CD4-positive, alpha-beta T cell treated with Interleukin-15 for 4 hours (primary cell): ENCODE measurements at regions not wholly inside any gene's neighbourhood (a gene's known extent, or its start where the extent isn't known, plus 50 kb on each side); places are given as distances from the start of the nearest gene placed in this dataset.

ENCODE experiments used
- DNase-seq: peaks from one replicate; pipeline ENCODE4 v3.0.0-alpha.2; 2020; ENCODE audit warnings: low spot score

GRCh38 chr20:10954137-10954840 is 280.5 kb upstream of the JAG1 start:
- no peak for DNase-seq

GRCh38 chr20:10954908-10955580 is 281.2 kb upstream of the JAG1 start:
- no peak for DNase-seq

- no peak for DNase-seq
These were observed 284.5 kb upstream of the JAG1 start for GRCh38 chr20:10958279-10958678.

DNA sequence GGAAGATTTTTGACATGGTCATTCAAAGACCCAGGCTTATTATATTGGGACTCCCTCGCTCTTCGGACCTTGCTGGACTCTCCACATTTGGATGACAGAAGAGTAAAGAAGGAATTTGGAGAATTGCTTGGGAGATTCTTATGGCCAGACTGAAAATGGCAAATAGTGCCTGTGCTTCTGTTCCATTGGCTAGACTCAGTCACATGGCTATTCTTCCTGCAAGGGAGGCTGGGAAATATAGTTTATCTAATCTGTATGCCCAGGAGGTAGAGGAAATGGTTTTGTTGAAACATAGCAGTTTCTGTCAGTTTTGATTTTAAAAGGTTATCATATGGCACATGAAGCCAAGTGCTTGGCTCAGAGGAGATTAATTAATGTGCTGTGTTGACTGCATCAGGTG is 286.6 kb upstream of the JAG1 start:
- DNase-seq, result no peak

- DNase-seq, result no peak
These were observed 288.0 kb upstream of the JAG1 start for GRCh38 chr20:10961651-10962288.

DNA sequence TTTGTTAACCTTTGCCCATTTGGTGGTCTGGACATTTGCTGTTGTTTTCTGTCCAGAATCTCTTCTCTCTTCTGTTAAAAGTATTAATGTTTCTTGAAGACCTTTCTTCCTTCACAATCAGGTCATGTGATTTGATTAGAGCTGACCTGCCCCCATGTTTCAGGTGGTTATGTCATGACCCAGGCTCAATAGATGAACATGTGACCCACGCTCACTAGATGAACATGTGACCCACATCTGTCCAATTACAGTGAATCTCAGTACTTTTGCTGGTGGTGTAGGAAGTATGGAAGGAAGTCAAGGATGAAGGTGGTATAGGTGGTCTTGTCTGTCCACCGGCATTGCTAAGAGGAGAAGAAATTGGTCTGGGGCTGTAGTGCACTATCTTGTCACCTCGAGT is 289.1 kb upstream of the JAG1 start:
- DNase-seq, result no peak

- DNase-seq, result no peak
These were observed 290.0 kb upstream of the JAG1 start for GRCh38 chr20:10963717-10964266.

DNA sequence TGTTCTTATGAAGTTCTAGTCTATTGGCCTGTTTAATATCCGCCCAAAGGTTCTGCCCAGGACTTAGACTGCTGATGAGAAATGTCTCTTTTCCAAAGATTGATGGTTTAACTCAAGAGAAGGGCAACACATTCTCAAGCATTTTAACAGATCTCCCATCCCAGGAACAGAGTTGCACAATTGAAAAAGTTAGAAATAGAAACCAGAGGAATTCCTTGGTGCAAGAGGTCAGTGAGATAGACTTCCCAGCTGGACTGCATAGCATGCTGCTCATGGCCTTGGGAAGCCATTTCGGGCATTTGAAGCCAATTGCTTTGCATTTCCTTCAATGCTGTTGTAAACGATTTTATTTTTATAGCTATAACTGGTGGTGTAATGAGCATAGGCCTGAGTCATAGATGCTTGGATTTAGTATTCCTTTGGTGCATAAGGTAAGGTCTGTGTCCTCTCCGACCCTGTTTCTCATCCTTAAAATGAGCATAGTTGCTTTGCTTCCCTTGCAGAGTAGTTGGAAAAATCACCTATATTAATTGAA is 292.2 kb upstream of the JAG1 start:
- no peak for DNase-seq

- no peak for DNase-seq
These were observed 296.3 kb upstream of the JAG1 start for GRCh38 chr20:10970109-10970508.

DNA sequence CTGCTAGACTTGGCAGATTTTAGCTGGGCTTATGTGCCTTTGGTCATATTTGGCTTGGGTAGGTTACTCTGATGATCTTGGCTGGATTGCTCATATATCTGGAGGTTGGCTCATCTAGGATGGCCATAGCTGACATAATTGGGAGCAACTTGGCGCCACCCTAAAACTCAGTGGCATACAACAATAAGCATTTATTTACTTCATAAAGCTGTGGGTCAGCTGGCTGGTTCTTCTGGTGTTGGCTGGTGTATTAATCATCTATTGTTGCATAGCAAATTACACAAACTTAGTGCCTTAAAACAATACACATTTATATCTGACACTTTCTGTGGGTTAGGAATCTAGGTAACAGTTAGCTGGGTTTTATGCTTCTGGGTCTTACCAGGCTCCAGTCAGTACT is 297.3 kb upstream of the JAG1 start:
- no peak for DNase-seq

- DNase-seq, result no peak
These were observed 298.5 kb upstream of the JAG1 start for GRCh38 chr20:10972219-10972860.

GRCh38 chr20:10976051-10976450 is 302.3 kb upstream of the JAG1 start:
- no peak for DNase-seq

GRCh38 chr20:10978019-10978702 is 304.4 kb upstream of the JAG1 start:
- DNase-seq, result no peak

GRCh38 chr20:10978713-10979112 is 304.9 kb upstream of the JAG1 start:
- no peak for DNase-seq

DNA sequence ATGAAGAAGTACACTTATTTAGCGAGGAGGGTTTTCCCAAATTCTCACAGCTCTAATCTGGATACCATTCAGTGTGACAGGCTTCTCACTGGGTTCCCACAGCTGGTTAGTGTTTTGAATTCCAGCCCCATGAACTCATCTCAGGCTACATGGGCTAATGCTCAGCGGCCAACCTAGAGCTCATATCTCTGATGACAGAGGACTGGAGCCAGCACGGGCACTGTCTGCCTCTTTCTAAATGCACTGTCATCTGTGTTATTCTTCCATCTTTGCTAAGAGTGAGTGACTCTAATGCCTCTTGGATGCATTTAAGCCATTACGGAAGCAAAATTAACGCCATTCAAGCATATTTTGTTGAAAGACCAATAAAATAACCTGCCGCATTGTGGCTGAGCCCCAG is 308.9 kb upstream of the JAG1 start:
- DNase-seq, result no peak

DNA sequence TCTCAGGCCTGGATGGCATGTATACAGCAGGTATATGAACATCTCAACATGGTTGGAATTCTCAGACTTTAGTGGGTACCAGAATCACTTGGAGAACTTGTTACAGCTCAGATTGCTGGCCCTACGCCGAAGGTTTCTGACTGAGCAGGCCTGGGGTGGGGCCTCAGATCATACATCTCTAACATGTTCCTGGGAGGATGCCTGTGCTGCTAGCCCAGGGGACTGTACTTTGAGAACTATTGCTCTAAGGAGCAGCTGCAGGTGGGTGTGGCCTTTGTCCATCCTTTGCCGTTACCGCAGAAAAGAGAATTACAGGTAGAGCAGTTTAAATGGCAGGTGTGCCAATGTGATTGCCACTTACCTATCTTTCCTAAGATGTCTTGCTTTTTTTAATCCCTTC is 310.5 kb upstream of the JAG1 start:
- DNase-seq, result no peak

DNA sequence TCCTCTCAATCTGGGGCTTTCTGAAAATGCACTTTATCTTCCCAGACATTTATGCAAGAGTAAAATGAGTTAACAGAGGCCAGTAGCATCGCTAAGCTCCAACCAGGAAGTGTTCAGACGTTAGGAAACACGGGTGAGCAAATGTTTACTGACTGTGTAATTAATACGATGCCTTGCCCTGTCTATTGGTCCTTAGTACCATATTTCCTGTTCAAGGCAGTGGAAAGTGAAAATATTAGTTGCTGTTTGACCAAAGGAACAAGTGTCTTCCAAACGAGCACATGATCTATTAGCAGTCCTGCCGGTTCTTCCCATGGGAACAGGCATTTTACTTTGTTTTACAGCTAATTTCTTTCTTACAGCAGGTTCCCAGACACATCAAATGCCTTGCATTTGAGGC is 311.1 kb upstream of the JAG1 start:
- no peak for DNase-seq

GRCh38 chr20:10985536-10985935 is 311.7 kb upstream of the JAG1 start:
- DNase-seq, result no peak

- no peak for DNase-seq
These were observed 312.8 kb upstream of the JAG1 start for GRCh38 chr20:10986586-10986985.

DNA sequence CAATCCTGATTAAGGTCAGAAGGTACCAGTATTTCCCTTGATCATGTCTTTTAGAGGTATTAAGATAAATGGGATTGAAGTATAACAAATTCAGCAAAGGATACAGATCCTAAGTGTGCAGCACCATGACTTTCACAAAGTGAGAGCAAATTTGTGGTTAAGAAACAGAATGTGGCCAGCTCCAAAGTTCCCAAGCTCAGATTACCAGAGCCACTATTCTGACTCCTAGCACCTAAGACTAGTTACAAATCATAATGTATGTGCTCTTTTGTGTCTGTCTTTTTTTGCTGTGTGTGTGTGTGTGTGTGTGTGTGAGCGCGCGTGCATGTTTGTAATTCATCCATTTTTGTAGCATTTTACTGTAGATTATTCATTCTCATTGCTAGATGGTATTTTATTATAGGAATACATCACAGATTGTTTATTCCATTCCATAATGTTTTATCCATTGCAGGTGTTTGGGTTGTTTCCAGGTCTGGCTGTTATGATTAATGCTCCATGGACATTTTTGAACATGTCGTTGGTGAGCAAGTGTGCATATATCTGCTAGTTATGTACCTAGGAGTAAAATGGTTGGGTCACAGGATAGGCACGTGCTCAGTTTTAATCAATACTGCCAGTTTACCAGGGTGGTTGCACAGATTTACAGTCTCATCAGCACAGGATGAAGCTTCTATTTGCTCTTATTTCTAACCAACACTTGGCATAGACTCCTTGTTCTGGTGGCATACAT is 314.0 kb upstream of the JAG1 start:
- DNase-seq, result no peak
